NCI-H1417 treated with DMSO at 0.1 percent for 48 hours (cell line): ENCODE measurements at regions not wholly inside any gene's neighbourhood (a gene's known extent, or its start where the extent isn't known, plus 50 kb on each side); places are given as distances from the start of the nearest gene placed in this dataset.
"Not testable (repeated sequence)": the region's sequence is repeated elsewhere in the genome, so short reads cannot be mapped to it uniquely, and the experiment has no call there.

ENCODE experiments used
- DNase-seq: peaks from one replicate; lab custom pipeline; 2025; lab: John Stamatoyannopoulos, UW

DNA sequence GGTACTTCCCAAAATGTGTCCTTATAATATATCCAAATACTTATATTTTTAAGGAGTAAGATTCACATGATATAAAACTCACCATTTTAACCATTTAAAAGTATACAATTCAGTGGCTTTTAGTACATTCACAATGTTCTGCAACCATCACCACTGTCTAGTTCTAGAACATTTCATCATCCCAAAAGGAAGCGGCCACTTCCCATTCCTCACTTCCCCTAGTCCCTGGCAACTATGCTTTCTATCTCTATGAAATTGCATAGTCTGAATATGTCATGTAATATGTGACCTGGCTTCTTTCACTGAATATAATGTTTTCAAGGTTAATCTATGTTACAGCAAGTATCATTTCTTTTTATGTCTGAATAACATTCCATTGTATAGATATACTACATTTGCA is 615.1 kb upstream of the SGCD start:
- no peak for DNase-seq

- DNase-seq: not testable (repeated sequence)
Observed at GRCh38 chr5:155714435-155714834, 612.5 kb upstream of the SGCD start.

GRCh38 chr5:155726267-155726666 is 600.7 kb upstream of the SGCD start:
- DNase-seq: no peak

DNA sequence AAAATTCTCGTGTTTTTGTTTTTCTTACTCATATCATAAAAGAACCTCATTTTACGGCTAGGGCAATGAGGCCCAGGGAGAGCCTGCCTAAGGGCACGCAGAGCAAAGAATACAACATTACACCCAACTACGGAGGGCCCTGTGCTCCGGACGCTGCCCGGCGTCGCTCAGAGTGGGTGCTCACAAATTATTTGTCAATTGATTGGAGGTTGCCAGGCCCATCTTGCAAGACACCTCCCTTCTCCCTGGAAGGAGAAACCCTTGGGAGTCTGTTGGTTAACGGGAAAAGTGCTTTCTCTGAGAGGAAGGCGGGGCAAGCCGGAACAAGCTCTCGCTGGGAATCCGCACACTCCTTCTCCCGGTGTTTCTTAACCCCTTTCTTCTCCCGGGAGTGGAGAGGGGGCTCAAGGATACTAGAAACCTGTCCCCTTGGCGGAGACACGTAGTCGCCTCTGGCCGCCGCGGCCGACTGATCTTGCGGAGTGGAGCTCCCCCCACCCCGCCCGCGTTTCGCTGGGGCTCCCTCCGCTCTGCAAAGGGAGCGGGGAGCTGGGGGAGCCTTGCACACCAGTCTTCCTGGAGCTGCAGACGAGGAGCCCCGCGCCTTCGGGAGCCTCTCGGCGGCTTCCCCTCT is 599.3 kb upstream of the SGCD start:
- no peak for DNase-seq

DNA sequence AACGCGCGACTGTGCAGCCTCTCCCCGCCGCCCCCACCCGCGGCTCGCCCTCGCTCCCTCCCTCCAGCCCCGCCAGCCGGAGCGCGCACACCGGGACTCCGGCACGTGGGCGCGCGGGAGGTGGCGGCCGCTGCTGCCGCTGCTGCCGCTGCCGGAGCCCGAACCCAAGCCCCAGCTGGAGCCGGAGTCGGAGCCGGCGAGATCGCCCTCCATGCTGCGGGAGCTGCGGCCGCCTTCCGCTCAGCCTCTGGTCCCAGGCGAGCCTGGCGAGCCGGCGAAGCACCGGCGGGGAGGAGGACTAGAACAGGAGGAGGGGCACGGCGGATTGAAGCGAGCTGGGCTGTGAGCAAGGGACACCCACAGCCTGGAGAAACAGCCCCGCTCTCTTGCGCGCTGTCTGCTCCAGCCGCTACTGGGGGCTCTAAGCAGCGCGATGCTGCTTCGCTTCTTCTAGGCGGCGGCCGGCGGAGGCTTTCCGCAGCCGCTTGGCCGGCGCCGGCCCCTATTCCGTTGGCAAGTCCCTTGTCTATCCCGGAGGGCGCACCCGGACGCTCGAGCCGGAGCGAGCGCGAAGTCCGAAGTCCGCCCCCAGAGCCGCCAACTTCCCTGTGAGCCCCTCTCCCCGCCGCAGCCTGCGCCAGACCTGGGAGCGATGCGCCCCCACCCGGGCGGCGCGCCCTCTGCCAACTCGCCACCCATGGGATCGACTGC is 598.7 kb upstream of the SGCD start:
- no peak for DNase-seq

GRCh38 chr5:155728857-155729683 is 597.9 kb upstream of the SGCD start:
- no peak for DNase-seq

DNA sequence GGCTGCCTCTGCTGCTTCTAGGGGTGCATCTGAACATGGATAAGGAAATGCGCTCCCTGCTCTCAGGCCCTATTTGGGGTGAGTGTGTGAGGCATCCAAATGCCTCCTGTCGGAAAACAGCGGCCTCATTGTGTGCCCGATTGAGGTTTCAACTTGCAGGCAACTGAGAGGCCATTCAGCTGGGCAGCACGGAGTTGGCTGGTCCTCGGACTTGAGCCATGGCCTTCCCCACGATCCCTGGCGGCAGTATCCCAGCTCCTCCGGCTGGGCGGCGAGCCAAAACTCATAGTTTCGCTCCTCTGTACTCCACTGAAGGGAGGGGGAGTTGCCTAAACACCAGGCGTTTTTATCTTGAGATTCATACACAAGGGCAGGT is 597.3 kb upstream of the SGCD start:
- DNase-seq: no peak

GRCh38 chr5:155732587-155733376 is 594.2 kb upstream of the SGCD start:
- no peak for DNase-seq

DNA sequence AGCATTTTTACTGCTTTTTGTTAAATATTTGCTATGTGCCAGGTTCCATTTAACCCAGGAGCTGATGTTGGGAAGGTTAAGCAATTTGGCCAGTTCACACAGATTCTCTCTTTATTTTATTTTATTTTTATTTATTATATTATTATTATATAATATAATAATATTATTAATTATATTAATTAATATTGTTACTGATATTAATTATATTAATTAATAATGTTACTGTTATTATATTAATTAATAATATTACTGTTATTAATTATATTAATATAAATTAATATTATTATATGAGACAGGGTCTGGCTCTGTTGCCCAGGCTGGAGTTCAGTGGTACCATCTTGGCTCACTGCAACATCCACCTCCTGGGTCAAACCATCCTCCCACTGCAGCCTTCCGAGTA is 593.0 kb upstream of the SGCD start:
- no peak for DNase-seq

DNA sequence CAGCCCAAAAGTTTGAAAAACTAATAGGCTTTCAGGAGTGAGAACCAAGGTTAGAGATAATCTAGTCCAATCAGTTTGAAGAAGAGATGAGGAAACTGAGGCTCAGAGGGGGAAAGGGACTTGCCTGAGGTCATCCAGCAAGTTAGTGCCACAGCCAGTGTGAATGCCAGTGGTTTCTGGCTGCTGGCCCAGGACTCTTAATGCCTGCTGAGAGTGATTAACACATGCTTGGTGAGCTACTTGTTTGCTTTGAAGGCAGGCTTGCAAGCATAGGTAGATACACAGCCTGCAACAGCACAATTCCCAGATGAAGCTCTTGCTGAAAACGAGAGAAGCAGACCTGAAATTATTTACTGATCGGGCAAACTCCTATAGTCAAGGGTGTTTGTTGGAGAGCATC is 591.6 kb upstream of the SGCD start:
- DNase-seq: no peak

GRCh38 chr5:155738616-155739015 is 588.3 kb upstream of the SGCD start:
- DNase-seq: no peak

GRCh38 chr5:155746367-155747038 is 580.5 kb upstream of the SGCD start:
- DNase-seq: no peak

GRCh38 chr5:155750101-155750500 is 576.9 kb upstream of the SGCD start:
- no peak for DNase-seq

- no peak for DNase-seq
Observed at GRCh38 chr5:155750571-155750970, 576.4 kb upstream of the SGCD start.

- DNase-seq: no peak
Observed at GRCh38 chr5:155753943-155754581, 572.9 kb upstream of the SGCD start.

DNA sequence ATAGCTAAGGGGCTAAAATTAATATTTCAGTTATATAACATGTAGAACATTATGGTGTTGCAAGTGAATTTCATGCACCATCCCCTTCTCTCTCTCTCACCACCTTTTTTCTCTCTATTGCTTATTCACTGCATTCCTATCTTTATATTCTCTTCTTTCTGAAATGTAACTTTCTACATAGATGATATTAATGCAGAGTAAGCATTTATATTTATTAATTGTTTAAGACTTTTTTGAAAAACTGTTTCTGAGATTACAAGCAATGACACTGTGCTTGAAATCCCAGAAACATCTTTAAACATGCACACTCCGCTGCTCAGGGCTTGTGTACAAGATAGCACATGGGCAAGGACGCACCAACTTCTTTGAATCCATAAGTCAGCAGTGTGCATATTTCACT is 567.7 kb upstream of the SGCD start:
- no peak for DNase-seq

DNA sequence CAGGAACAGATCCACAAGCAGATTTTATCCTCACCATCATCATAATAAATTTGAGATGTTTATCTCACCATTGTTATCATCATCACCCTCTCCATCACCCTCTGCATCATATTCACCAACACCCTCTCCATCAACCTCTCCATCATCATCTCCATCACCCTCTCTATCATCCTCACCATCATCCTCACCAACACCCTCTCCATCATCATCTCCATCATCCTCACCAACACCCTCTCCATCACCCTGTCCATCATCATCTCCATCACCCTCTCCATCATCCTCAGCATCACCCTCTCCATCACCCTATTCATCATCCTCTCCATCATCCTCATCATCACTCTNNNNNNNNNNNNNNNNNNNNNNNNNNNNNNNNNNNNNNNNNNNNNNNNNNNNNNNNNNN is 567.0 kb upstream of the SGCD start:
- no peak for DNase-seq

DNA sequence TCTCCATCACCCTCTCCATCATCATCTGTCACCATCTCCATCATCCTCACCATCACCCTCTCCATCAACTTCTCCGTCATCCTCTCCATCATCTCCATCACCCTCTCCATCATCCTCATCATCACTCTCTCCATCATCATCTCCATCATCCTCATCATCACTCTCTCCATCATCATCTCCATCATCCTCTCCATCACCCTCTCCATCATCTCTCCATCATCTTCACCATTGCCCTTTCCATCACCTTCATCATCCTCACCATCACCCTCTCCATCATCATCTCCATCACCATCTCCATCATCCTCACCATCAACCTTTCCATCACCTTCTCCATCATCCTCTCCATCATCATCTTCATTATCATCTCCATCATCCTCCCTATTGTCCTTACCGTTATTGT is 565.5 kb upstream of the SGCD start:
- DNase-seq: no peak

DNA sequence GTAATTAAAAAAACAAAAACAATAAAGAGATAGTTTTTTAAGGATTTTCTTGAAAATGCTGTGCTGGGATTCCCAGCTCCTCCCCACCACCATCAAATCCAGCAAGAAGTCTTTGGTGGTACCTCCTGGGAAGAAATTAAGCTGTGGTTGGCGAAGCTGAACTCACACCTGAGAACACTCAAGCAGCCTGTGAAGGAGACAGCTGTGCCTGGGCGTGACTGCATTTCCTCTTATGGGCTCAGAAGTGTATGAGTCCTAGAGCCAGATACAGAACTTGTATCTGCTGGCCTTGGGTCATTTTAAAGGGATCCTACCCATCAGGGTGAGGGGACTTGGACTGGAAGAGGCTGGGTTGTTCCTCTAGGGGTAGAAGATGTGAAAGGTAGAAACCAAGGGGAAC is 561.2 kb upstream of the SGCD start:
- DNase-seq: no peak

DNA sequence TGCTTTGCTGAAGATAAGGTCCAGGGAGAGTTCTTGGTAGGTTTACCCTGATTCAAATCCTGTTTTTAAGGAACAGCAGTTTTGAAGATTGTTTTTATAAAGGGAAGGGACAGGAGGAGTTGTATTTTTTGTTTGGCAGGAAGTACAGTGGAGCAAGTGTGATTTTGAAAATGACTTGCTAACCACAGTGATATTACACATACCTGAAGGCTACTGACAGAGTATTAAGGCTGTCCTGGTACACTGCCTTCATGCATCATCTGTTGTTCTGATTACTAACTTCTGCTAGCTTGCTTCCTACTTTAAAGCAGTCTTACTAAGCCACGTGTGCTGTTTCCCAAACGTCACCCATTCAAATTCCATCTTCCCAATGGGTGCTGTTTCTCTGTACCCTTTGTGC is 559.5 kb upstream of the SGCD start:
- DNase-seq: no peak

- DNase-seq: no peak
Observed at GRCh38 chr5:155768332-155768731, 558.6 kb upstream of the SGCD start.
